ENCODE measurements at regions not wholly inside any gene's neighbourhood (a gene's known extent, or its start where the extent isn't known, plus 50 kb on each side); places are given as distances from the start of the nearest gene placed in this dataset.
"Not testable (repeated sequence)": the region's sequence is repeated elsewhere in the genome, so short reads cannot be mapped to it uniquely, and the experiment has no call there.

DNA sequence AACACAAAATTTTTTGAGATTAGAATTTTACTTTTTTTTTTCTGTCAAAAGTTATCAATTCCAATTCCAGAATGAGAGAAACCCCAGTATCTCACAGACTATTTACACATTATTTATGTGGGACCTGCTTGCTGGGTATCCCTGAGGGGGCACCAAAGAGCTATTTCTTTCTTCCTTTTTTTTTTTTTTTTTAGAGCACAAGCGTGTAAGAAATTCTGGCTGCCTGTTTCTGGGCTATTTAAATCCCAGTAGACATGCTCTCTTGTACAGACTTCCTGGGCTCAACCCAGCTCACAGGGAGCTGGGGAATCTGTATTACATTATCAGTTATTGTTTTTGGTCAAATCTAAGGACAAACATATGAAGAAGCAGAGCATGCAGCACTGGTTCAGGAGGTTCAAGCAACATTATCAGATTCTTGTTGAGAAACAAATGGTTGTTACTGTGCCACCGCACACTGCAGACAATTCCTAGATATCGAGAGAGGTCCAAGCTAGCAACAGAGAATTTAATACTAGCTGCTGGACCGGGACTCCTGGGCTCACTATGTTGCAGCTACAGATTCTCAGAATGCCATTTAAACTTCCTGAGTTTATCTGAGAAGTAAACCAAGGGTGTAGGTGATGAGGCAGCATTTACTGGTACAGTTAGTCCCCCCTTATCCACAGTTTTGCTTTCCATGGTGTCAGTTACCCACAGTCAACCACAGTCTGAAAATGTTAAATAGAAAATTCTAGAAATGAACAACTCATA is 83.3 kb upstream of the NBPF26 start:
- not testable (repeated sequence) for H3K27ac ChIP-seq (ENCODE audit: low read length); H3K36me3 ChIP-seq (ENCODE audit: control insufficient read depth, insufficient read depth, low read length); H3K9me3 ChIP-seq (ENCODE audit: control insufficient read depth, low read depth, low read length); DNase-seq; H3K4me3 ChIP-seq (ENCODE audit: low read length); H3K27me3 ChIP-seq (ENCODE audit: control insufficient read depth, insufficient read depth, low read length); H3K4me1 ChIP-seq (ENCODE audit: control insufficient read depth, insufficient read depth, low read length)
- no CpG with 5 or more reads among the region's 4 CpGs for WGBS (ENCODE audit: insufficient coverage, low lambda C conversion rate)

DNA sequence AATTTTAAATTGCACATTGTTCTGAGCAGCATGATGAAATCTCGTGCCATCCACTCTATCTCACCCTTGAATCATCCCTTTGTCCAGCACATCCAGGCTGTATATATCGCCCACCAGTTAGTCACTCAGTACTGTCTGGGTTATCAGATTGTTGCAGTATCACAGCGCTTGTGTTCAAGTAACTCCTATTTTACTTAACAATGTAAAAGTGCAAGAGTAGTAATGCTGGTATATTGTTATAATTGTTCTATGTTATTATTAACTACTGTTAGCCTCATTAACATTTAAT is 82.8 kb upstream of the NBPF26 start:
- WGBS (ENCODE audit: insufficient coverage, low lambda C conversion rate), result no CpG with 5 or more reads among the region's 3 CpGs
- H3K36me3 ChIP-seq (ENCODE audit: control insufficient read depth, insufficient read depth, low read length); H3K27me3 ChIP-seq (ENCODE audit: control insufficient read depth, insufficient read depth, low read length); H3K27ac ChIP-seq (ENCODE audit: low read length); H3K4me3 ChIP-seq (ENCODE audit: low read length); H3K9me3 ChIP-seq (ENCODE audit: control insufficient read depth, low read depth, low read length); H3K4me1 ChIP-seq (ENCODE audit: control insufficient read depth, insufficient read depth, low read length); DNase-seq: not testable (repeated sequence)

DNA sequence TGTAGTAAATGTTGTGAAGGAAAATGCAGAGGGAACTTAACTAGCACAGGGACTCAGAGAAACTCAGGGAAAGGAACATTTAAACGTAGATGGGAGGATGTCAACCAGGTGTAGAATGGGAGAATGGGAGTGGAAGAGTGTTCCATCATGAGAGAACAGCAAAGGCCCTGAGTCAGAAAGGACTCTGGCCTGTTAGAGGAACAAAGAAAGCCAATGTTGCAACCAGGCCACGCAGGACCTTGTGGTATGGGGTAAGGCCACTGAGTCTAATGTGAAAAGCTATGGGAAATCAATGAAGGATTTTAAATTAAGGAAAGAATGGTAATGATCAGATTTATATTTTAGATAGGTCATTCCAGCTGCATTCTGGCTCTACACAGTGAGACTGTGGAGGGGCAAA is 76.6 kb upstream of the NBPF26 start:
- H3K9me3 ChIP-seq (ENCODE audit: control insufficient read depth, low read depth, low read length), result not testable (repeated sequence)

DNA sequence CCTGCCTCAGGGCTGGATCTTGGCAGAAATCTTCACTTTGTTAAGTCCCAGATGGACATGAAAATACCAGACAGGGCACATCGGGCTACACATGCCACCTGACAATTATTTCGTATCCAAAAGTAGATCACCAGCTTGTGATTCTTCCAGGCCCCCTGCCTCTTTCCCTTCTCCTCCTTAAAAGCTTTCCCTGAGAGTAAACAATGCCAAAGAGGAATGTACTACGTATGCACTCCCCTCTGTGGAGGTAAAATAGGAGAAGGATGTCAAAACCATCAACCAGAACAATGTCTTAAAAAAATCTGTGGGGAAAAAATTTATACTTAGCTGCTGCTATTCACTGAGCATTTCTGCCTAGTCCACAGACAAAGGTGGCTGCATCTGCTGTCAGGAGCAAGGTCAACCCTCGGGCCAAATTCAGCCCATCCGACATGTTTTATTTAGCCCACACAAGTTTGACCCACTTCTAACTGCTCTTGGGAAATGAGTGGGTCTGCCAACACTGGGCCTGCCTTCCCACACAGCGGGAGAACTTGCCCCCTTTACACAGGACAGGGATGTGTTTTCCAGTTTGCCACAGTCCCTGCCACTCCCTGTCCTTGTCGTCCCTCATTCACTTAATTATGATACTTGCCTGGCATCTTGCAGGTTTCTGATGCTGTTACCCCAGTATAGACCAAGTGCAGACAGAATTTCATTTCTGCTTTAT is 74.7 kb upstream of the NBPF26 start:
- not testable (repeated sequence) for H3K27me3 ChIP-seq (ENCODE audit: control insufficient read depth, insufficient read depth, low read length); H3K4me3 ChIP-seq (ENCODE audit: low read length); H3K27ac ChIP-seq (ENCODE audit: low read length); H3K9me3 ChIP-seq (ENCODE audit: control insufficient read depth, low read depth, low read length); H3K4me1 ChIP-seq (ENCODE audit: control insufficient read depth, insufficient read depth, low read length); H3K36me3 ChIP-seq (ENCODE audit: control insufficient read depth, insufficient read depth, low read length); DNase-seq
- WGBS (ENCODE audit: insufficient coverage, low lambda C conversion rate), result no CpG with 5 or more reads among the region's 7 CpGs

More for the DNA sequence above, 76.6 kb upstream of the NBPF26 start:
- H3K4me1 ChIP-seq (ENCODE audit: control insufficient read depth, insufficient read depth, low read length); H3K27me3 ChIP-seq (ENCODE audit: control insufficient read depth, insufficient read depth, low read length); H3K27ac ChIP-seq (ENCODE audit: low read length); H3K36me3 ChIP-seq (ENCODE audit: control insufficient read depth, insufficient read depth, low read length); H3K4me3 ChIP-seq (ENCODE audit: low read length); DNase-seq: not testable (repeated sequence)
- no CpG with 5 or more reads among the region's 2 CpGs for WGBS (ENCODE audit: insufficient coverage, low lambda C conversion rate)

DNA sequence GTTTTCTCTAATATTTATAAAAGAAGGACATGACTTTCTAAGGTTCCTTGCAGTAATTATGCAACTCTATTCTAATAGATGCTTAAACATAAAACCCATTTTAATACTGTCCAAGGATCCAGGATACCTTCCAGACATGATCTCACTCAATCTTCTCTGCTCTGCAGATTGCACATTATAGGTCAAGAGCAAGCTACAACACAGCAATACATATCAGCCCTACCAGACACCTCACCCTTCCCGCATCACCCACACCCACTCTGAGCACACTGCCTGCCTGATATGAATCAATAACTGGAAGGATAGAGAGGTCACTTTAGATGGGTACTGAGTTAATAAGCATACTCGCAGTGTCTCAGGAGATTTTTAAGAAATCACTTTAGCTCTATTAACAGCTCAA is 74.0 kb upstream of the NBPF26 start:
- H3K27me3 ChIP-seq (ENCODE audit: control insufficient read depth, insufficient read depth, low read length); H3K4me1 ChIP-seq (ENCODE audit: control insufficient read depth, insufficient read depth, low read length); H3K36me3 ChIP-seq (ENCODE audit: control insufficient read depth, insufficient read depth, low read length); H3K27ac ChIP-seq (ENCODE audit: low read length); H3K9me3 ChIP-seq (ENCODE audit: control insufficient read depth, low read depth, low read length); DNase-seq; H3K4me3 ChIP-seq (ENCODE audit: low read length): not testable (repeated sequence)
- no CpG with 5 or more reads among the region's 2 CpGs for WGBS (ENCODE audit: insufficient coverage, low lambda C conversion rate)

DNA sequence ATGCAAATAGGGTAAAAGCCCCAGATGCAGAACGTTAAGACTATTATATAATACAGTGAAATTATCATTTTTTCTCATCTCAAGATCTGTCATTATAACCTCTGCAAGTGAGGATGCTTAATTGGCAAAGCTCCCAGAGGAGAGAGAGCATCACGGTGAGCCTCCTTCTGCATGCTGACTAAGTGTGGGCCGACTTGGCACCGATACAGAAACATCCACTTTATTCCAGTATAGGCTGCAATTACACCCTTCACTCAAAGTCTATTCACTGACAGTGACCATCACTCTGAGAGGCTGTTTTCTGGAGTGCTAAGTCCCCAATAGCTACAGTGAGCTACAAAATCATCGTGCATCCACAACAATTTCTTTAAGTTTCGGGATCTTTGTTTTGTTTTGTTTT is 69.6 kb upstream of the NBPF26 start:
- no CpG with 5 or more reads among the region's 6 CpGs for WGBS (ENCODE audit: insufficient coverage, low lambda C conversion rate)
- not testable (repeated sequence) for H3K36me3 ChIP-seq (ENCODE audit: control insufficient read depth, insufficient read depth, low read length); H3K27me3 ChIP-seq (ENCODE audit: control insufficient read depth, insufficient read depth, low read length); H3K4me3 ChIP-seq (ENCODE audit: low read length); H3K27ac ChIP-seq (ENCODE audit: low read length); DNase-seq; H3K4me1 ChIP-seq (ENCODE audit: control insufficient read depth, insufficient read depth, low read length); H3K9me3 ChIP-seq (ENCODE audit: control insufficient read depth, low read depth, low read length)

DNA sequence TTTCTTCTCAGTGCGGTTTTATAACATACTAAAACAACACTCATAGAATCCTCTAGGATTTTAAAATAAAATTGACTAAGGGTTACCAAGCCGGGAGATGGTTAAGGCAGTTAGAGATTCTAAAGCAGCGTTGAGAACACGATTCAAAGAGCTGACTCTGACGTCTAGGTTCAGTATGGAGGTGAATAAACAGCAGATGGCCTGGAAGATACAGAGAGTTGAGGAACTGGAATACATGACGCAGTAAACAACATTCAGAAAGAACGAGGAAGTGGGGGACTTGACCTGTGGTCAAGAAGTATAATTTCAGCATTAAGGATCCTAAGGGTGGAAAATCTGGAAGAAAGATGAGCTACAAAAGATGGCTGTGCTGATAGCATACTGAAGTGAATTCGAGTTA is 68.4 kb upstream of the NBPF26 start:
- DNase-seq, result not testable (repeated sequence)

DNA sequence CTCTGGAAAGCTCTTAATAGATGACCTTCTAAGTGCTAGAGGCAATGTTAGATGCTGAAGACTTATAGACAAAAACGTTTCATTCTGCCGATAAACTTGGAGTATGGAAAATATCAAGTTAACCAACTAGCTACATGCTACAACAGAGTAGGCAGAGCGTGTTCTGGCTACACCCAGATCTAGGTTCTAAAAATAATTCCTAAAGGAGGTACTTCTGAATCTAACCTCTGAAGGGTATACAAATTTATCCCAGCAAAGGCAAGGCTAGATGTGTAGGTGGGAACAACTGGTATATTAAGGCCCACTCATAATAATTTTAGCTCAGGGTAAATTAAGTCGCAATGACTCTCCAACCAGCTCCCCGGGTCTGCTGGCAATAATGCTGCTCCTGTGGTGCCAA is 67.6 kb upstream of the NBPF26 start:
- H3K9me3 ChIP-seq (ENCODE audit: control insufficient read depth, low read depth, low read length); H3K4me3 ChIP-seq (ENCODE audit: low read length); DNase-seq; H3K4me1 ChIP-seq (ENCODE audit: control insufficient read depth, insufficient read depth, low read length); H3K27me3 ChIP-seq (ENCODE audit: control insufficient read depth, insufficient read depth, low read length); H3K27ac ChIP-seq (ENCODE audit: low read length); H3K36me3 ChIP-seq (ENCODE audit: control insufficient read depth, insufficient read depth, low read length): not testable (repeated sequence)
- no CpG with 5 or more reads among the region's 5 CpGs for WGBS (ENCODE audit: insufficient coverage, low lambda C conversion rate)

More for the DNA sequence above, 68.4 kb upstream of the NBPF26 start:
- H3K4me1 ChIP-seq (ENCODE audit: control insufficient read depth, insufficient read depth, low read length); H3K9me3 ChIP-seq (ENCODE audit: control insufficient read depth, low read depth, low read length); H3K27me3 ChIP-seq (ENCODE audit: control insufficient read depth, insufficient read depth, low read length); H3K27ac ChIP-seq (ENCODE audit: low read length); H3K4me3 ChIP-seq (ENCODE audit: low read length); H3K36me3 ChIP-seq (ENCODE audit: control insufficient read depth, insufficient read depth, low read length): not testable (repeated sequence)
- WGBS (ENCODE audit: insufficient coverage, low lambda C conversion rate), result no CpG with 5 or more reads among the region's 8 CpGs

DNA sequence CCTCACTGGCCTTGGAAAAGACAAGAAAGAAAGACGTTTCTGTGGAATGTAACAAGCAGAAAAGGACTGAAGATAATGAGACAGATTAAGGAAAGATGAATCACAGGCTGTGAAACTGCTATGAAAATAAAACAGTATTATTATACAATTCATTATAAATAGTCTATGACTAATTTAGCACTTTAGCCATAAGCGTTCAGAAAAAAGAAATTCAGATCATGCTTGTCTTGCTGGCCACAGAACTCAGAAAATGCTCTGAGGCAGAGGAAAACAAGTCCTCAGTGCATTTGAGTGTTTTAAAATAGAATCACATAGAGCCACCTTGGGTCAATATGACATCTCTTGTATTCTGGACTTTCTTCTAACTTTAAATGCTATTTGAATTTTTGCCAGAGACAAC is 65.9 kb upstream of the NBPF26 start:
- not testable (repeated sequence) for H3K4me3 ChIP-seq (ENCODE audit: low read length); H3K36me3 ChIP-seq (ENCODE audit: control insufficient read depth, insufficient read depth, low read length); H3K27ac ChIP-seq (ENCODE audit: low read length); H3K4me1 ChIP-seq (ENCODE audit: control insufficient read depth, insufficient read depth, low read length); H3K27me3 ChIP-seq (ENCODE audit: control insufficient read depth, insufficient read depth, low read length); H3K9me3 ChIP-seq (ENCODE audit: control insufficient read depth, low read depth, low read length); DNase-seq
- WGBS (ENCODE audit: insufficient coverage, low lambda C conversion rate), result no CpG with 5 or more reads among the region's 2 CpGs

DNA sequence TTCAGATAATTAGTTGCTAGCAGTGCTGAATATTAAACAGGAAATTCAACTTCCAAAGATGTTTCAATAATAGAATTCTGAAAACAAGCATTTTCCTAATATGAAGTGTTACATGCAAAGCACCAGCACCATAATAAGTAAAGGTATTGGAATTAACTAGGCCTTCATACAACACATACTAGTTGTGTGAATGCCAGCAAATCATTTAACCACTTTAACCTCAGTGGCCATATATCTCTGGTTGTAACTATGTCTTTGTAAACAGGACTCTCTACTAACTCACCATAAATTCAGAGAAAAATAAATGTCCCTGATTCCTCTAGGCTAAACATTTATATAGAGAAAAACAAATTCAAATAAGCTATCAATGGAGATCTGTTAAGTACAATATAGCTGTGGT is 65.1 kb upstream of the NBPF26 start:
- H3K9me3 ChIP-seq (ENCODE audit: control insufficient read depth, low read depth, low read length); H3K36me3 ChIP-seq (ENCODE audit: control insufficient read depth, insufficient read depth, low read length); H3K27ac ChIP-seq (ENCODE audit: low read length); DNase-seq; H3K4me1 ChIP-seq (ENCODE audit: control insufficient read depth, insufficient read depth, low read length); H3K27me3 ChIP-seq (ENCODE audit: control insufficient read depth, insufficient read depth, low read length); H3K4me3 ChIP-seq (ENCODE audit: low read length): not testable (repeated sequence)

DNA sequence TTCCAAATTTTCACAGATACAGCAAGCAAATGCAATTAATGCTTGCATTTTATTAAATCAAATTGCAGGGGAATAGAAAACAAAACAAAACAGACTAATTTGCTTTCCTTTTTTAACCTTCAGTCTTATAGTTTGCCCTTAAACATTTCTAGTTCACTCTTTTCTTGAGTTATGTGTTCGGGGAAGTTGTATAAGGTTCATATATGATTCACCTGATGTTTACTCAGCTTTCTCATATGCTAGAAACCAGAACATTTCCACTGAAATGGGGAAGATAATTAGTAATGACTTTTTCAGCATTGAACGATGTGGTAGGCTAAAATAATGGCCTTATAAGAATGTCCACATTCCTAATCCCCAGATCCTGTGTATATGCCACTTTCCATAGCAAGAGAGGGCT is 64.6 kb upstream of the NBPF26 start:
- WGBS (ENCODE audit: insufficient coverage, low lambda C conversion rate), result no CpG with 5 or more reads among the region's 2 CpGs
- not testable (repeated sequence) for DNase-seq; H3K9me3 ChIP-seq (ENCODE audit: control insufficient read depth, low read depth, low read length); H3K36me3 ChIP-seq (ENCODE audit: control insufficient read depth, insufficient read depth, low read length); H3K27me3 ChIP-seq (ENCODE audit: control insufficient read depth, insufficient read depth, low read length); H3K27ac ChIP-seq (ENCODE audit: low read length); H3K4me1 ChIP-seq (ENCODE audit: control insufficient read depth, insufficient read depth, low read length); H3K4me3 ChIP-seq (ENCODE audit: low read length)

Measured in large intestine (tissue), 3 donors.